ENCODE measurements at regions not wholly inside any gene's neighbourhood (a gene's known extent, or its start where the extent isn't known, plus 50 kb on each side); places are given as distances from the start of the nearest gene placed in this dataset.

DNA sequence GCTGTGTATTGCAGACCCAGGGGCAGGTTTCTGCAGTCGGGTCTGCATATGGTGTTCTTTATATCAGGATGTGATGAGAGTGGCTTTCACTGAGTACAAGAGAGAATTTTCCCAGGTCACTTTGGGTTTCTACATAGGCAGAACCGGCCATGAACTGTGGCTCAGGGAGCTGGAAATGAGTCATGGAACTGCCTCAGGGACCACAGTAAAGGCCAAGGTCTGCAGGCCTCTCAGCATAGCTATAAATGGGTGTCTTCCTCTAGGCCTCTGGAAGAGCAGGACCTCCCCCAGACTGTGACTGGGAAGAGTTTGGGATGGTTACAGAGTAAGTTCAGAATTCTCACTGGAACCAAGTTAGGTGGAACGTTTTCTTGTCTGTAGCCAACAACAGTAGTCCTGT lies 51.8 kb upstream of the ZNF681 start:
- TF ChIP-seq U2AF1 (optimal IDR thresholded peaks at IDR 0.05; ENCODE audit: low read depth, low read length) (no peak), DMAP1 (CRISPR knock-in tag; IDR thresholded peaks at IDR 0.05) (no peak), SRSF1 (optimal IDR thresholded peaks at IDR 0.05; ENCODE audit: low read depth, low read length) (no peak), XBP1 (CRISPR knock-in tag; IDR thresholded peaks at IDR 0.05) (no peak), SSRP1 (CRISPR knock-in tag; IDR thresholded peaks at IDR 0.05) (no peak), PCBP2 (optimal IDR thresholded peaks at IDR 0.05; ENCODE audit: low read depth, low read length, poor library complexity, severe bottlenecking) (no peak), MIXL1 (CRISPR knock-in tag; IDR thresholded peaks at IDR 0.05) (no peak), SMARCE1 (IDR thresholded peaks at IDR 0.05; ENCODE audit: borderline replicate concordance) (no peak), ZNF232 (CRISPR knock-in tag; IDR thresholded peaks at IDR 0.05; ENCODE audit: borderline replicate concordance) (no peak), ZNF510 (CRISPR knock-in tag; IDR thresholded peaks at IDR 0.05; ENCODE audit: low read depth) (no peak), RBFOX2 (IDR thresholded peaks at IDR 0.05; ENCODE audit: low read depth, low read length) (no peak), PHB2 (IDR thresholded peaks at IDR 0.05; ENCODE audit: partially characterized antibody) (no peak), ZNF766 (CRISPR knock-in tag; IDR thresholded peaks at IDR 0.05; ENCODE audit: borderline replicate concordance) (no peak), ZNF138 (CRISPR knock-in tag; IDR thresholded peaks at IDR 0.05; ENCODE audit: low read depth) (no peak), ZSCAN12 (CRISPR knock-in tag; IDR thresholded peaks at IDR 0.05) (no peak)
- TF ChIP-seq, protein P1, sequence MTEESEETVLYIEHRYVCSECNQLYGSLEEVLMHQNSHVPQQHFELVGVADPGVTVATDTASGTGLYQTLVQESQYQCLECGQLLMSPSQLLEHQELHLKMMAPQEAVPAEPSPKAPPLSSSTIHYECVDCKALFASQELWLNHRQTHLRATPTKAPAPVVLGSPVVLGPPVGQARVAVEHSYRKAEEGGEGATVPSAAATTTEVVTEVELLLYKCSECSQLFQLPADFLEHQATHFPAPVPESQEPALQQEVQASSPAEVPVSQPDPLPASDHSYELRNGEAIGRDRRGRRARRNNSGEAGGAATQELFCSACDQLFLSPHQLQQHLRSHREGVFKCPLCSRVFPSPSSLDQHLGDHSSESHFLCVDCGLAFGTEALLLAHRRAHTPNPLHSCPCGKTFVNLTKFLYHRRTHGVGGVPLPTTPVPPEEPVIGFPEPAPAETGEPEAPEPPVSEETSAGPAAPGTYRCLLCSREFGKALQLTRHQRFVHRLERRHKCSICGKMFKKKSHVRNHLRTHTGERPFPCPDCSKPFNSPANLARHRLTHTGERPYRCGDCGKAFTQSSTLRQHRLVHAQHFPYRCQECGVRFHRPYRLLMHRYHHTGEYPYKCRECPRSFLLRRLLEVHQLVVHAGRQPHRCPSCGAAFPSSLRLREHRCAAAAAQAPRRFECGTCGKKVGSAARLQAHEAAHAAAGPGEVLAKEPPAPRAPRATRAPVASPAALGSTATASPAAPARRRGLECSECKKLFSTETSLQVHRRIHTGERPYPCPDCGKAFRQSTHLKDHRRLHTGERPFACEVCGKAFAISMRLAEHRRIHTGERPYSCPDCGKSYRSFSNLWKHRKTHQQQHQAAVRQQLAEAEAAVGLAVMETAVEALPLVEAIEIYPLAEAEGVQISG (CRISPR knock-in tag; IDR thresholded peaks at IDR 0.05), result no peak
- TF ChIP-seq, protein P2, sequence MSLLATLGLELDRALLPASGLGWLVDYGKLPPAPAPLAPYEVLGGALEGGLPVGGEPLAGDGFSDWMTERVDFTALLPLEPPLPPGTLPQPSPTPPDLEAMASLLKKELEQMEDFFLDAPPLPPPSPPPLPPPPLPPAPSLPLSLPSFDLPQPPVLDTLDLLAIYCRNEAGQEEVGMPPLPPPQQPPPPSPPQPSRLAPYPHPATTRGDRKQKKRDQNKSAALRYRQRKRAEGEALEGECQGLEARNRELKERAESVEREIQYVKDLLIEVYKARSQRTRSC (CRISPR knock-in tag; IDR thresholded peaks at IDR 0.05; ENCODE audit: low read depth), result no peak
- CTCF ChIA-PET (ENCODE audit: low intra/inter-chr PET ratio, low total read pairs), result no interaction called here
- Histone ChIP-seq H3K9ac (ENCODE audit: insufficient read depth, low read depth, low read length) (no peak overlapping the region), H3K27me3 (ENCODE audit: control insufficient read depth in 1 of 2, insufficient read depth in 2 of 2, low read length in 2 of 2) (no peaks in the 10 kb centered on the region), H3K27ac (ENCODE audit: extremely low read length, insufficient read depth, low read length) (no peak overlapping the region), H3K36me3 (replicated peaks in 1 of 2; ENCODE audit: control insufficient read depth in 1 of 2, insufficient read depth in 2 of 2, low read length in 2 of 2) (no peaks in the 10 kb centered on the region), H3K9me3 (ENCODE audit: low read length) (peaks cover 65% of the 10 kb centered on the region), H3K4me1 (ENCODE audit: insufficient read depth, low read length) (no peaks in the 10 kb centered on the region), H4K20me1 (ENCODE audit: insufficient read depth, low read length) (no peaks in the 10 kb centered on the region), H3K4me3 (replicated peaks in 1 of 3; ENCODE audit: insufficient read depth in 1 of 3, low read depth in 2 of 3, low read length in 3 of 3) (no peak overlapping the region), H2AFZ (ENCODE audit: low read length) (no peak overlapping the region), H3K4me2 (ENCODE audit: low read depth, low read length) (no peak overlapping the region), H3K79me2 (ENCODE audit: insufficient read depth, low read length) (no peaks in the 10 kb centered on the region)
- FAIRE-seq, result no peak
- DNase-seq (ENCODE audit: low spot score), result no peak
- POLR2A ChIA-PET, result no interaction called here
- intact Hi-C loops (cut with micrococcal nuclease; ENCODE audit: unreplicated experiment), result no loop called here
- 0% methylated on average over 2 of the region's 3 CpGs for WGBS (ENCODE audit: low lambda C conversion rate)
- no peak for ATAC-seq
- no TSS peak for BruUV-seq (replicated peaks)
- in situ Hi-C loops (cut with HindIII; ENCODE audit: extremely low pct_ligation_motif_present, low pct_unique_long_range_greater_than_20kb), result no loop called here
